ENCODE measurements at regions not wholly inside any gene's neighbourhood (a gene's known extent, or its start where the extent isn't known, plus 50 kb on each side); places are given as distances from the start of the nearest gene placed in this dataset.
"Not testable (repeated sequence)": the region's sequence is repeated elsewhere in the genome, so short reads cannot be mapped to it uniquely, and the experiment has no call there.

- not testable (repeated sequence) for TF ChIP-seq CTCF (IDR thresholded peaks at IDR 0.05; ENCODE audit: insufficient read depth, low read depth, low read length); EZH2 (IDR thresholded peaks at IDR 0.05; ENCODE audit: insufficient read depth, low read length)
These were observed 70.1 kb upstream of the LRRC37A2 start for GRCh38 chr17:46442153-46442552.
